Ectodermal cell (in vitro differentiated cells): ENCODE measurements at regions not wholly inside any gene's neighbourhood (a gene's known extent, or its start where the extent isn't known, plus 50 kb on each side); places are given as distances from the start of the nearest gene placed in this dataset.
"Not testable (repeated sequence)": the region's sequence is repeated elsewhere in the genome, so short reads cannot be mapped to it uniquely, and the experiment has no call there.

Experiments
- H3K27ac ChIP-seq: 2 replicates; pipeline ENCODE4 v1.7.0; 2013; ENCODE audit warnings: mild to moderate bottlenecking, low read depth, low read length; ENCODE audit not compliant: insufficient read depth, poor library complexity, severe bottlenecking
- H3K27me3 ChIP-seq: 2 replicates; pipeline ENCODE4 v1.7.0; 2013; ENCODE audit warnings: mild to moderate bottlenecking, low read length; ENCODE audit not compliant: insufficient read depth, control insufficient read depth, poor library complexity, severe bottlenecking
- H3K36me3 ChIP-seq: one replicate; pipeline ENCODE4 v1.7.0; 2013; ENCODE audit warnings: low read length; ENCODE audit not compliant: control insufficient read depth, insufficient read depth
- H3K4me1 ChIP-seq: one replicate; pipeline ENCODE4 v1.7.0; 2013; ENCODE audit warnings: low read length; ENCODE audit not compliant: control insufficient read depth, insufficient read depth
- H3K4me3 ChIP-seq: 2 replicates; pipeline ENCODE4 v1.7.0; 2013; ENCODE audit warnings: low read depth, low read length, control low read depth; ENCODE audit not compliant: insufficient read depth
- H3K9me3 ChIP-seq: 2 replicates; pipeline ENCODE4 v1.7.0; 2013; ENCODE audit warnings: mild to moderate bottlenecking, low read length, moderate library complexity; ENCODE audit not compliant: control insufficient read depth
- WGBS, 2 experiments: methylation state at CpG; one replicate each; pipeline ENCODE4 v1.1.7; 2013; ENCODE audit warnings: missing lambda C conversion rate in 2 of 2; 5-methylcytosine and 5-hydroxymethylcytosine counted together

DNA sequence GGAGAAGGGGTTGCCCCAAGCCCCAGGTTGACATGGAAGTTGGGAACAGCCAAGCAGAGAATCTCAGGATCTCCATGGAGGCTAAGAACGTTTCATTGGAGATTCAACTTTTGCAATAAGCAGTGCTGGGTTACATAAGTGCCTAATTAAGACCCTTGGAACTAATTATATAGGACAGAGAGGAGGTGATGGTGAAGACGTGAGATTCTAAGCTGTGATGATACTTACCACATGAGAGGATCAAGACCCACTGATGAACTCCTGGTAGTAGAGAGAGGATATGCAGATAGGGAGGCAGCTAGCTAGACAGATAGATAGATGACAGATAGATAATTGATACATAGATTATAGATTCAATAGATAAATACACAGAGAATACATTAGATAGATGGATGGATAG is 278.5 kb downstream of the SHOX start:
- not testable (repeated sequence) for H3K27me3 ChIP-seq, H3K4me1 ChIP-seq, H3K36me3 ChIP-seq, H3K9me3 ChIP-seq, H3K4me3 ChIP-seq, H3K27ac ChIP-seq
- 85 to 87% methylated on average over 2 of the region's 2 CpGs for WGBS, 2 experiments

DNA sequence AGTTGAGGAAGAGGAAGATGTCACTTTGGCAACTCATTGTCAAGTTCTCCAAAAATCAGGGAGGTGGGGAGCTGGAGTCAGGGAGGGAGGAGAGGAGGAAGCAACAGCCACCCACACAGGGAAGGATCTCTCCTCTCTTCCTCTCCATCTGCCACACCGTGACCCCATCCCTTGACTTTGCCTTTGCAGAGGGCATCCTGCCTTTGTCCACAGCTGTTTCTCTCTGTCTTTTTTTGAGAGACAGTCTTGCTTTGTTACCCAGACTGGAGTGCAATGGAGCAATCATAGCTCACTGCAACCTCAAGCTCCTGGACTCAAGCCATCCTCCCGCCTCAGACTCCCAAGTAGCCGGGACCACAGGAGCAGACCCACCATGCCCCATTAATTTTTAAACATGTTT is 276.0 kb downstream of the SHOX start:
- Histone ChIP-seq H3K27me3 (no peaks in the 10 kb centered on the region), H3K27ac (no peak overlapping the region), H3K36me3 (no peaks in the 10 kb centered on the region), H3K9me3 (no peaks in the 10 kb centered on the region), H3K4me3 (no peak overlapping the region), H3K4me1 (no peaks in the 10 kb centered on the region)
- 94% methylated on average over 3 of the region's 3 CpGs for WGBS, 2 experiments

DNA sequence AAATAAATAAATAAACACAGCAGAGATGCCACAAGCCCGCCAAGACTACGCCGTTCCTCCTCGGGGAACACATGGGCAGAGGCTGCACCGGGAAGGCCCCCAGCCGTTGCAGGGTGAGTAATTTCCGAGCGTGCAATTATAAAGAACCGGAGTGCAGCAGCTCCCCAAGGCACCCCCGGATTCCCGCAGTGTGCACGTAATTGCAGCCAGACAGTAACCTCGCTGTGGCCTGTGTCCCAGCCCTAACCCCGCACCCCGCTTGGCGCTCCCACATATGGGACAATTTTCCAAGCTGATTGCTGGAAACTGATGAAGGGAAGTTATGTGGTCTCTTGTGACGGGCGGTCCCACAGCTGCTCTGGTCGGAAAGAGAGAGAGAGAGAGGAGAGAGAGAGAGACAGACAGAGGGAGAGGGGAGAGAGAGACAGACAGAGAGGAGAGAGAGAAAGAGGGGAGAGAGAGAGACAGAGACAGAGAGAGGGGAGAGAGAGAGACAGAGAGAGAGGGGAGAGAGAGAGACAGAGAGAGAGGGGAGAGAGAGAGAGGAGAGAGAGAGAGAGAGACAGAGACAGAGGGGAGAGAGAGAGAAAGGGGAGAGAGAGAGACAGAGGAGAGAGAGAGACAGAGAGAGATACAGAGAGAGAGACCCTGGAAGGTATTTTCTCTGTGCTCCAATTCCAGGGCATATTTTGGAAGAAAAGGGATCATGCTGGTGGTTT is 275.4 kb downstream of the SHOX start:
- Histone ChIP-seq H3K36me3 (no peaks in the 10 kb centered on the region), H3K9me3 (no peaks in the 10 kb centered on the region), H3K27me3 (no peaks in the 10 kb centered on the region), H3K4me1 (no peaks in the 10 kb centered on the region), H3K27ac (no peak overlapping the region), H3K4me3 (no peak overlapping the region)
- WGBS, 2 experiments: 93 to 95% methylated on average over 19 of the region's 19 CpGs

DNA sequence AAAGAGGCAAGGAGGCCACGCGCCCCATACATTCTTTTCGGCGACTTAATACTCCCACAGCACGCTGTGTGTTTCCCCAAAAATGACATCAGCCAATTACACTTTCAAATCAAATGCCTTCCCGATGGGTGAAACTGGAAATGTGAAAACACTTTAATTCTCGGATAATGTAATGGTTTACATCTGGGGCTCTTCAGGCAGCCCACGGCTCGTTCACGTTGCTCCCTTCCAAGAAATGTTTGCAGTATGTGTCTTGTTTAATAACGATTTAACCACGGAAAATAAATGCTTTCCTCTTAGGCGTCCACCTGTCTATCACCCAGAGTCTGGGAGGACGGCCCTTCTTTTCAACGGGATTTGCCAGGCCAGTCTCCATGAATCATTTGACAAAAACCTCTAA is 272.5 kb downstream of the SHOX start:
- H3K4me3 ChIP-seq: no peak overlapping the region

DNA sequence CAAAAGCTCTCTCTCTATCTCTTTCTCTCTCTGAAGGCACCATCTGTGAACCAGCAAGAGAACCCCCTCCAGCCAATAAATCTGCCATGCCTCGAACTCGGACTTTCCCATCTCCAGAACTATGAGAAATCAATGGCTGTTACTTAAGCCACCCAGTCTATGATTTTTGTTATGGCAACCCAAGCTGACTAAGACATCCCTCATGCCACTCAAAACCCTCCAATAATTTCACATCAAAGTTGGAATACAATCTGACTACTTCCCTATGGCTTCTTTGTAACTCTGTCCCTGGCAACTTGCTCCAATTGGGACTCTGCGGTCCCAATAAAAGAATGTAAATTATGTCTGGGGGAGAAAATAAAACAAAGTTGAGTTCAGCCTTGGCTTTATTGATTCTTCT is 265.7 kb downstream of the SHOX start:
- Histone ChIP-seq H3K4me3 (no peak overlapping the region), H3K4me1 (no peaks in the 10 kb centered on the region), H3K9me3 (no peaks in the 10 kb centered on the region), H3K27ac (no peak overlapping the region), H3K36me3 (no peaks in the 10 kb centered on the region), H3K27me3 (no peaks in the 10 kb centered on the region)
- WGBS, 2 experiments: 95 to 98% methylated on average over 3 of the region's 3 CpGs

More for the DNA sequence above, 272.5 kb downstream of the SHOX start:
- WGBS, 2 experiments: 95 to 97% methylated on average over 15 of the region's 15 CpGs
- no peak overlapping the region for H3K27ac ChIP-seq
- H3K36me3 ChIP-seq: no peaks in the 10 kb centered on the region
- no peaks in the 10 kb centered on the region for H3K9me3 ChIP-seq
- no peaks in the 10 kb centered on the region for H3K4me1 ChIP-seq
- H3K27me3 ChIP-seq: no peaks in the 10 kb centered on the region

DNA sequence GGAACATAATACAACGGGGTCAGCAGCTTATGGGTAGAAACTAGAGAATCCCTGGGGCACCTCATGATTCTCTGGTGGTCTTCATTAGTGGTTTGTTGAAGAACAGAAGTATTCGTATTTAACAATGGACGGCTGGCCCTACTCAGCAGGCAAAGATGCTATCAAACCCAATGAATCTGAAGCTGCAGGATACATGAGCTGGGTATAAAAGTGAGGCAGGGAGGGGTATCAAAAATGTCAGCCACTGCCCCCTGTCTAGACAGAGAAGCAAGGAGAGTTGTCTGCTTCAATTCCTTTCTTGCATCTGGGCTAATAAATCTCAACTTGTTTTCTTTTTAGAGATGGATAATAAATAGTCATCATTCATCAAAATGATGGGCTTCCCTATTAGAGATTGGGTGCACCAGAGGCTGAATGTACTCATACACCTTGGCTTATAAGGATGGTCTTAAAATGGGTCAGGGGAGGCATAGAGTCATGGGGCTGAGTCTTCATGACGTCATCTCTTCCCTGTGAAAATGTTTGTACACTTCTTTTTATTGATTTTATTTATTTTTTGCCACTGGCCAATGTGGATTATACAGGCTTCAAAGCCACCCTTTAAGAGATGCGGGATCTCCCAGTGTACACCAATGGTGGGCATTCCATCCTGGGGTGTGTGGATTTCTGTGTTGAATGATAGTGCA is 259.5 kb downstream of the SHOX start:
- Histone ChIP-seq H3K27me3 (no peaks in the 10 kb centered on the region), H3K9me3 (peaks cover 2% of the 10 kb centered on the region), H3K27ac (no peak overlapping the region), H3K4me3 (no peak overlapping the region), H3K4me1 (no peaks in the 10 kb centered on the region), H3K36me3 (no peaks in the 10 kb centered on the region)
- 96 to 97% methylated on average over 5 of the region's 5 CpGs for WGBS, 2 experiments

DNA sequence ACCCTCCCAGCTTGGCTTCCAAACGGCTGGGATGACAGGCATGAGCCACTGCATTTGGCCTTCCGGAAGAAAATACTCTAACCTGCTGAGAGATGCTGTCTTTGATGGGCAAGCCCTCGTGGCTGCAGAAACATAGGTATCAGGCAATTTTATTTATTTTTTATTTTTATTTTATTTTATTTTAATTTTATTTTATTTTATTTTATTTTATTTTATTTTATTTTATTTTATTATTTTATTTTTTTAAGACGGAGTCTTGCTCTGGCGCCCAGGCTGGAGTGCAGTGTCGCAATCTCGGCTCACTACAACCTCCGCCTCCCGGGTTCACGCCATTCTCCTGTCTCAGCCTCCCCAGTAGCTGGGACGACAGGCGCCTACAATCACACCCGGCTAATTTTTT is 257.1 kb downstream of the SHOX start:
- not testable (repeated sequence) for H3K27ac ChIP-seq, H3K4me3 ChIP-seq, H3K36me3 ChIP-seq, H3K27me3 ChIP-seq, H3K4me1 ChIP-seq, H3K9me3 ChIP-seq
- 92 to 95% methylated on average over 12 to 13 of the region's 13 CpGs for WGBS, 2 experiments

DNA sequence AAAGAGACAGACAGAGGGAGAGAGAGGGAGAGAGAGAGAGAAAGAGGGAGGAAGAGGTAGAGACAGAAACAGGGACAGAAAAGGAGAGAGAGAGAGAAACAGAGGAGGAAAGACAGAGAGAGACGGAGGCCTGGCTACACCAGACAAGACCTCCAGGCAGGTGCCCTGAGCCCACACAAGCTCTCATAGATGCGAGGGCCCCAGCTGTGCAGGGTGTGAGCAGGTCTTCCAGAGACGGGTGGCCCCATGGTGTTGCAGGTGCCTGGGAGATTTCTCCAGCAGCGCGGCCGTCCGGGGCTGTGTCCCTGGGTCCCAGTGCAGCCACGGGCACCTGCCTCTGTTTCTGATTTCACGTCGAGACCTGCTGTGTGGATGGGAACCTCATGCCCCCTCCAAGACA is 253.0 kb downstream of the SHOX start:
- H3K27ac ChIP-seq: no peak overlapping the region
- WGBS, 2 experiments: 76 to 81% methylated on average over 10 of the region's 10 CpGs

DNA sequence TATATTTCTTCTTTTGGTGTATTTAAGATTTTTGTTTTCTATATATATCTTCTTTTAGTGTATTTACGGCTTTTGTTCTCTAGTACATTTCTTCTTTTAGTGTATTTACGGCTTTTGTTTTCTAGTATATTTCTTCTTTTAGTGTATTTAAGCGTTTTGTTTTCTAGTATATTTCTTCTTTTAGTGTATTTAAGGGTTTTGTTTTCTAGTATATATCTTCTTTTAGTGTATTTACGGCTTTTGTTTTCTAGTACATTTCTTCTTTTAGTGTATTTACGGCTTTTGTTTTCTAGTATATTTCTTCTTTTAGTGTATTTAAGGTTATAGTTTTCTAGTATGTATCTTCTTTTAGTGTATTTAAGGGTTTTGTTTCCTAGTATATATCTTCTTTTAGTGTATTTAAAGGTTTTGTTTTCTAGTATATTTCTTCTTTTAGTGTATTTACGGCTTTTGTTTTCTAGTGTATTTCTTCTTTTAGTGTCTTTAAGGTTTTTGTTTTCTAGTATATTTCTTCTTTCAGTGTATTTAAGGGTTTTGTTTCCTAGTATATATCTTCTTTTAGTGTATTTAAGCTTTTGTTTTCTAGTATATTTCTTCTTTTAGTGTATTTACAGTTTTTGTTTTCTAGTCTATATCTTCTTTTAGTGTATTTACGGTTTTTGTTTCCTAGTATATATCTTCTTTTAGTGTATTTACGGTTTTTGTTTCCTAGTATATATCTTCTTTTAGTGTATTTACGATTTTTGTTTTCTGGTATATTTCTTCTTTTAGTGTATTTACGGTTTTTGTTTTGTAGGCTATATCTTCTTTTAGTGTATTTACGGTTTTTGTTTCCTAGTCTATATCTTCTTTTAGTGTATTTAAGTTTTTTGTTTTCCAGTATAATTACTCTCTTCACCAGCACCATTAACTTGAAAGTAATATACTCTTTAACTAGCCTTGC is 249.4 kb downstream of the SHOX start:
- not testable (repeated sequence) for H3K4me1 ChIP-seq, H3K4me3 ChIP-seq, H3K9me3 ChIP-seq, H3K36me3 ChIP-seq, H3K27me3 ChIP-seq, H3K27ac ChIP-seq
- 85% methylated on average over 7 of the region's 11 CpGs; no CpG with 5 or more reads in 1 of the 2 experiments for WGBS, 2 experiments

More for the DNA sequence above, 253.0 kb downstream of the SHOX start:
- Histone ChIP-seq H3K27me3 (no peaks in the 10 kb centered on the region), H3K4me3 (no peak overlapping the region), H3K9me3 (no peaks in the 10 kb centered on the region), H3K4me1 (no peaks in the 10 kb centered on the region), H3K36me3 (no peaks in the 10 kb centered on the region)

DNA sequence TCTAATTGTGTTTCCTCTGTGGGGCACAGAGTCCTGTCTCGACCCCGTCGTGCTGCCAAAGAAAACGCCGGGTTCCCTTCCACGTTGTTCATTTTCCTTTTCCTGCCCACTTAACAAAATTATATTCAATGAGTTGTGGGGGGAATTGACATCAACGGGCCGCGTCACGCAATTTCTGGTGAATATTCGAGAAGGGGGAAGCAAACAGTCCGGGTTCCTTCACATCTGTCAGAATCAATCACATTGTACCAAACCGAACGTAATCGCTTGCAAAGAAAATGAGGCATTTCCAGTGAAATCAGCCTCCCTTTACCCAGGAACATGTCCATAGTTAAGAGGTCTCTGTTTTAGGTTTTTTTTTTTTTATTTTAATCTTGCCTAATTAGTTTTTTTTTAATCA is 243.5 kb downstream of the SHOX start:
- Histone ChIP-seq H3K4me3 (no peak overlapping the region), H3K4me1 (no peaks in the 10 kb centered on the region), H3K27ac (no peak overlapping the region), H3K27me3 (no peaks in the 10 kb centered on the region), H3K9me3 (no peaks in the 10 kb centered on the region), H3K36me3 (no peaks in the 10 kb centered on the region)
- WGBS, 2 experiments: 88 to 93% methylated on average over 15 of the region's 15 CpGs
